ENCODE measurements at regions not wholly inside any gene's neighbourhood (a gene's known extent, or its start where the extent isn't known, plus 50 kb on each side); places are given as distances from the start of the nearest gene placed in this dataset.
"Not testable (repeated sequence)": the region's sequence is repeated elsewhere in the genome, so short reads cannot be mapped to it uniquely, and the experiment has no call there.

GRCh38 chr5:29213475-29213874 lies 1980.0 kb upstream of the CDH6 start:
- no peak for DNase-seq

GRCh38 chr5:29208024-29208423 lies 1985.5 kb upstream of the CDH6 start:
- DNase-seq, result no peak

GRCh38 chr5:29203049-29203448 lies 1990.4 kb upstream of the CDH6 start:
- DNase-seq, result no peak

GRCh38 chr5:29197631-29198454 lies 1995.6 kb upstream of the CDH6 start:
- no peak for DNase-seq

- DNase-seq, result no peak
These were observed 1999.5 kb upstream of the CDH6 start for GRCh38 chr5:29193972-29194371.

- DNase-seq, result not testable (repeated sequence)
These were observed 2002.0 kb upstream of the CDH6 start for GRCh38 chr5:29191269-29192048.

- DNase-seq, result not testable (repeated sequence)
These were observed 2003.1 kb upstream of the CDH6 start for GRCh38 chr5:29190398-29190797.

GRCh38 chr5:29186380-29186779 lies 2007.1 kb upstream of the CDH6 start:
- not testable (repeated sequence) for DNase-seq

- DNase-seq, result no peak
These were observed 2007.9 kb upstream of the CDH6 start for GRCh38 chr5:29185558-29185957.

GRCh38 chr5:29175774-29176173 lies 2017.7 kb upstream of the CDH6 start:
- DNase-seq, result no peak

- DNase-seq, result no peak
These were observed 2022.9 kb upstream of the CDH6 start for GRCh38 chr5:29170599-29170998.

- no peak for DNase-seq
These were observed 2023.6 kb upstream of the CDH6 start for GRCh38 chr5:29169886-29170285.

GRCh38 chr5:29162297-29162696 lies 2031.2 kb upstream of the CDH6 start:
- DNase-seq, result no peak

- DNase-seq, result no peak
These were observed 2031.8 kb upstream of the CDH6 start for GRCh38 chr5:29161399-29162291.

- no peak for DNase-seq
These were observed 2035.5 kb upstream of the CDH6 start for GRCh38 chr5:29157975-29158374.

- no peak for DNase-seq
These were observed 2042.6 kb upstream of the CDH6 start for GRCh38 chr5:29150840-29151239.

GRCh38 chr5:29148581-29148980 lies 2044.9 kb upstream of the CDH6 start:
- no peak for DNase-seq

GRCh38 chr5:29148073-29148472 lies 2045.4 kb upstream of the CDH6 start:
- DNase-seq, result no peak

- no peak for DNase-seq
These were observed 2050.2 kb upstream of the CDH6 start for GRCh38 chr5:29143266-29143665.

GRCh38 chr5:29134418-29134817 lies 2059.1 kb upstream of the CDH6 start:
- no peak for DNase-seq

GRCh38 chr5:29131285-29131684 lies 2062.2 kb upstream of the CDH6 start:
- DNase-seq, result no peak

- no peak for DNase-seq
These were observed 2062.7 kb upstream of the CDH6 start for GRCh38 chr5:29130786-29131185.

GRCh38 chr5:29127524-29128156 lies 2065.8 kb upstream of the CDH6 start:
- DNase-seq, result not testable (repeated sequence)
